ENCODE measurements at regions not wholly inside any gene's neighbourhood (a gene's known extent, or its start where the extent isn't known, plus 50 kb on each side); places are given as distances from the start of the nearest gene placed in this dataset.
"Not testable (repeated sequence)": the region's sequence is repeated elsewhere in the genome, so short reads cannot be mapped to it uniquely, and the experiment has no call there.

DNA sequence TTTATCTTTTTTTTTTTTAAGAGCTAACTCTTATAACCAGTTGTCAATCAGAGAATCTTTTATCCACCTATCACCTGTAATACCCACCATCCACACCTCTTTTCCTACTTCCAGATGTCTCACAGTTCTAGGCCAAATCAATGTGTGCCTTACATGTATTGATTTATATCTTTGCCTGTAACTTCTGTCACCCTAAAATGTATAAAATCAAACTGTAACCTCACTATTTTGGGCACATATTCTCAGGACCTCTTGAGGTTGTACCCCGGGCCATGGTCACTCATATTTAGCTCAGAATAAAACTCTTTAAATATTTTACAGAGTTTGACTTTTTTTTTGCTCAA lies 404.7 kb upstream of the RORB start:
- no peak overlapping the region for H3K27ac ChIP-seq (ENCODE audit: low read length)
- H3K9me3 ChIP-seq (ENCODE audit: insufficient read depth, low read length, severe bottlenecking) = no peaks in the 10 kb centered on the region
- H3K4me1 ChIP-seq (ENCODE audit: insufficient read depth, low read length) = peaks cover 21% of the 10 kb centered on the region
- H3K4me3 ChIP-seq (ENCODE audit: low read depth in 1 of 2, low read length in 2 of 2) = no peak overlapping the region
- no peak for DNase-seq
- H3K36me3 ChIP-seq (ENCODE audit: insufficient read depth, low read length) = no peaks in the 10 kb centered on the region
- no peaks in the 10 kb centered on the region for H3K27me3 ChIP-seq (ENCODE audit: insufficient read depth, low read length, poor library complexity)
- no peaks in the 10 kb centered on the region for H4K20me1 ChIP-seq (ENCODE audit: insufficient read depth, low read length)
- H3K4me2 ChIP-seq (ENCODE audit: insufficient read depth, low read length) = no peak overlapping the region
- H2AFZ ChIP-seq (ENCODE audit: low read depth, low read length) = no peak overlapping the region
- no peak for ATAC-seq (ENCODE audit: insufficient read depth, low read depth)
- H3K79me2 ChIP-seq (ENCODE audit: insufficient read depth, low read length) = no peaks in the 10 kb centered on the region
- TF ChIP-seq, protein P1, sequence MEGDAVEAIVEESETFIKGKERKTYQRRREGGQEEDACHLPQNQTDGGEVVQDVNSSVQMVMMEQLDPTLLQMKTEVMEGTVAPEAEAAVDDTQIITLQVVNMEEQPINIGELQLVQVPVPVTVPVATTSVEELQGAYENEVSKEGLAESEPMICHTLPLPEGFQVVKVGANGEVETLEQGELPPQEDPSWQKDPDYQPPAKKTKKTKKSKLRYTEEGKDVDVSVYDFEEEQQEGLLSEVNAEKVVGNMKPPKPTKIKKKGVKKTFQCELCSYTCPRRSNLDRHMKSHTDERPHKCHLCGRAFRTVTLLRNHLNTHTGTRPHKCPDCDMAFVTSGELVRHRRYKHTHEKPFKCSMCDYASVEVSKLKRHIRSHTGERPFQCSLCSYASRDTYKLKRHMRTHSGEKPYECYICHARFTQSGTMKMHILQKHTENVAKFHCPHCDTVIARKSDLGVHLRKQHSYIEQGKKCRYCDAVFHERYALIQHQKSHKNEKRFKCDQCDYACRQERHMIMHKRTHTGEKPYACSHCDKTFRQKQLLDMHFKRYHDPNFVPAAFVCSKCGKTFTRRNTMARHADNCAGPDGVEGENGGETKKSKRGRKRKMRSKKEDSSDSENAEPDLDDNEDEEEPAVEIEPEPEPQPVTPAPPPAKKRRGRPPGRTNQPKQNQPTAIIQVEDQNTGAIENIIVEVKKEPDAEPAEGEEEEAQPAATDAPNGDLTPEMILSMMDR (IDR thresholded peaks at IDR 0.05; ENCODE audit: borderline replicate concordance, extremely low read depth, low read length, poor library complexity, severe bottlenecking) = no peak
- no peak for TF ChIP-seq EZH2 (IDR thresholded peaks at IDR 0.05; ENCODE audit: borderline replicate concordance, low read depth, low read length, severe bottlenecking)
- H3K9ac ChIP-seq (ENCODE audit: low read depth, low read length) = no peak overlapping the region

GRCh38 chr9:74094037-74094436 lies 403.1 kb upstream of the RORB start:
- not testable (repeated sequence) for H4K20me1 ChIP-seq (ENCODE audit: insufficient read depth, low read length); DNase-seq; ATAC-seq (ENCODE audit: insufficient read depth, low read depth); H3K79me2 ChIP-seq (ENCODE audit: insufficient read depth, low read length); H3K36me3 ChIP-seq (ENCODE audit: insufficient read depth, low read length); H3K9me3 ChIP-seq (ENCODE audit: insufficient read depth, low read length, severe bottlenecking); H3K9ac ChIP-seq (ENCODE audit: low read depth, low read length); H2AFZ ChIP-seq (ENCODE audit: low read depth, low read length); H3K4me2 ChIP-seq (ENCODE audit: insufficient read depth, low read length); H3K4me3 ChIP-seq (ENCODE audit: low read depth in 1 of 2, low read length in 2 of 2); H3K27me3 ChIP-seq (ENCODE audit: insufficient read depth, low read length, poor library complexity); H3K27ac ChIP-seq (ENCODE audit: low read length)
- H3K4me1 ChIP-seq (ENCODE audit: insufficient read depth, low read length) = peaks cover 21% of the 10 kb centered on the region

- Histone ChIP-seq H2AFZ (ENCODE audit: low read depth, low read length) (no peak overlapping the region), H3K27ac (ENCODE audit: low read length) (no peak overlapping the region), H3K4me1 (ENCODE audit: insufficient read depth, low read length) (peaks cover 21% of the 10 kb centered on the region), H3K9me3 (ENCODE audit: insufficient read depth, low read length, severe bottlenecking) (no peaks in the 10 kb centered on the region), H3K79me2 (ENCODE audit: insufficient read depth, low read length) (no peaks in the 10 kb centered on the region), H3K9ac (ENCODE audit: low read depth, low read length) (no peak overlapping the region), H4K20me1 (ENCODE audit: insufficient read depth, low read length) (no peaks in the 10 kb centered on the region), H3K27me3 (ENCODE audit: insufficient read depth, low read length, poor library complexity) (no peaks in the 10 kb centered on the region), H3K4me2 (ENCODE audit: insufficient read depth, low read length) (no peak overlapping the region), H3K36me3 (ENCODE audit: insufficient read depth, low read length) (no peaks in the 10 kb centered on the region), H3K4me3 (ENCODE audit: low read depth in 1 of 2, low read length in 2 of 2) (no peak overlapping the region)
- no peak for DNase-seq
- TF ChIP-seq EZH2 (IDR thresholded peaks at IDR 0.05; ENCODE audit: borderline replicate concordance, low read depth, low read length, severe bottlenecking) = no peak
- TF ChIP-seq, protein P1 (IDR thresholded peaks at IDR 0.05; ENCODE audit: borderline replicate concordance, extremely low read depth, low read length, poor library complexity, severe bottlenecking) = no peak
- ATAC-seq (ENCODE audit: insufficient read depth, low read depth) = no peak
These were observed 402.4 kb upstream of the RORB start for GRCh38 chr9:74094766-74095165.

- no peak for DNase-seq
- ATAC-seq (ENCODE audit: insufficient read depth, low read depth) = no peak
- H3K27ac ChIP-seq (ENCODE audit: low read length) = peak overlapping the region; percentile 37; the same call in 1 of the 2 replicates
- H2AFZ ChIP-seq (ENCODE audit: low read depth, low read length) = no peak overlapping the region
- H3K79me2 ChIP-seq (ENCODE audit: insufficient read depth, low read length) = no peaks in the 10 kb centered on the region
- no peaks in the 10 kb centered on the region for H4K20me1 ChIP-seq (ENCODE audit: insufficient read depth, low read length)
- no peaks in the 10 kb centered on the region for H3K36me3 ChIP-seq (ENCODE audit: insufficient read depth, low read length)
- no peak overlapping the region for H3K9ac ChIP-seq (ENCODE audit: low read depth, low read length)
- TF ChIP-seq, protein P1 (IDR thresholded peaks at IDR 0.05; ENCODE audit: borderline replicate concordance, extremely low read depth, low read length, poor library complexity, severe bottlenecking) = no peak
- TF ChIP-seq EZH2 (IDR thresholded peaks at IDR 0.05; ENCODE audit: borderline replicate concordance, low read depth, low read length, severe bottlenecking) = no peak
- no peak overlapping the region for H3K4me2 ChIP-seq (ENCODE audit: insufficient read depth, low read length)
- H3K9me3 ChIP-seq (ENCODE audit: insufficient read depth, low read length, severe bottlenecking) = no peaks in the 10 kb centered on the region
- H3K27me3 ChIP-seq (ENCODE audit: insufficient read depth, low read length, poor library complexity) = no peaks in the 10 kb centered on the region
- H3K4me3 ChIP-seq (ENCODE audit: low read depth in 1 of 2, low read length in 2 of 2) = no peak overlapping the region
- peaks cover 24% of the 10 kb centered on the region for H3K4me1 ChIP-seq (ENCODE audit: insufficient read depth, low read length)
These were observed 401.2 kb upstream of the RORB start for GRCh38 chr9:74095925-74096324.
